Neuronal stem cell (in vitro differentiated cells): ENCODE measurements at regions not wholly inside any gene's neighbourhood (a gene's known extent, or its start where the extent isn't known, plus 50 kb on each side); places are given as distances from the start of the nearest gene placed in this dataset.
"Not testable (repeated sequence)": the region's sequence is repeated elsewhere in the genome, so short reads cannot be mapped to it uniquely, and the experiment has no call there.

Experiments used
- DNase-seq: peaks from one replicate; pipeline ENCODE4 v3.0.0-alpha.2; 2013; ENCODE audit warnings: low spot score
- H2AFZ ChIP-seq: one replicate; pipeline ENCODE4 v1.6.1; 2013; ENCODE audit warnings: mild to moderate bottlenecking, low read length, inconsistent platforms
- H2AK5ac ChIP-seq: 2 replicates; pipeline ENCODE4 v1.6.1; 2013; ENCODE audit warnings: low read depth, mild to moderate bottlenecking, inconsistent platforms, low read length, moderate library complexity, mixed read lengths
- H2BK120ac ChIP-seq: 2 replicates; pipeline ENCODE4 v1.6.1; 2013; ENCODE audit warnings: low read depth, mild to moderate bottlenecking, inconsistent platforms, low read length, moderate library complexity, mixed read lengths
- H2BK12ac ChIP-seq: one replicate; pipeline ENCODE4 v1.6.1; 2013; ENCODE audit warnings: low read length, inconsistent platforms
- H2BK15ac ChIP-seq: 2 replicates; pipeline ENCODE4 v1.6.1; 2013; ENCODE audit warnings: mild to moderate bottlenecking, low read length, inconsistent platforms, mixed read lengths
- H2BK5ac ChIP-seq: one replicate; pipeline ENCODE4 v1.6.1; 2013; ENCODE audit warnings: inconsistent platforms, mild to moderate bottlenecking, low read length, moderate library complexity
- H3K14ac ChIP-seq: one replicate; pipeline ENCODE4 v1.6.1; 2013; ENCODE audit warnings: low read length, inconsistent platforms
- H3K18ac ChIP-seq: 2 replicates; pipeline ENCODE4 v1.6.1; 2013; ENCODE audit warnings: low read length, inconsistent platforms
- H3K23ac ChIP-seq: 2 replicates; pipeline ENCODE4 v1.6.1; 2013; ENCODE audit warnings: low read depth, mild to moderate bottlenecking, mixed read lengths, low read length, inconsistent platforms; ENCODE audit not compliant: poor library complexity
- H3K27ac ChIP-seq: replicated peaks from 3 replicates; pipeline ENCODE4 v1.5.1; 2013; ENCODE audit warnings: low read length, inconsistent platforms
- H3K27me3 ChIP-seq, 3 experiments: 2 replicates each; pipeline ENCODE4 v1.6.1; 2013; ENCODE audit warnings: low read length in 3 of 3, mild to moderate bottlenecking in 2 of 3, inconsistent platforms in 1 of 3, low read depth in 1 of 3, mixed read lengths in 1 of 3, moderate library complexity in 1 of 3; ENCODE audit not compliant: control insufficient read depth in 3 of 3, insufficient read depth in 3 of 3
- H3K36me3 ChIP-seq, 2 donors: replicated peaks in 1 of 2; 2 replicates each; pipeline ENCODE4 v1.6.1; 2013; ENCODE audit warnings: low read length in 2 of 2; ENCODE audit not compliant: control insufficient read depth in 2 of 2, insufficient read depth in 2 of 2
- H3K4ac ChIP-seq: 2 replicates; pipeline ENCODE4 v1.6.1; 2013; ENCODE audit warnings: inconsistent platforms, mild to moderate bottlenecking, low read length, moderate library complexity
- H3K4me1 ChIP-seq, 2 donors: 1 replicate in 1 of 2; 2 replicates in 1 of 2; pipeline ENCODE4 v1.6.1; 2013; ENCODE audit warnings: low read length in 2 of 2, low read depth in 1 of 2; ENCODE audit not compliant: control insufficient read depth in 2 of 2, insufficient read depth in 1 of 2
- H3K4me2 ChIP-seq: one replicate; pipeline ENCODE4 v1.6.1; 2013; ENCODE audit warnings: mild to moderate bottlenecking, low read length, inconsistent platforms; ENCODE audit not compliant: insufficient read depth, poor library complexity, severe bottlenecking
- H3K4me3 ChIP-seq, 2 donors: 2 replicates each; pipeline ENCODE4 v1.5.1; 2013; ENCODE audit warnings: low read length in 2 of 2, mild to moderate bottlenecking in 2 of 2, inconsistent platforms in 1 of 2, moderate library complexity in 1 of 2
- H3K79me1 ChIP-seq: one replicate; pipeline ENCODE4 v1.6.1; 2013; ENCODE audit warnings: low read depth, mild to moderate bottlenecking, inconsistent platforms, low read length, moderate library complexity
- H3K9ac ChIP-seq: one replicate; pipeline ENCODE4 v1.6.1; 2013; ENCODE audit warnings: mild to moderate bottlenecking, low read depth, low read length, inconsistent platforms; ENCODE audit not compliant: poor library complexity
- H3K9me3 ChIP-seq, 2 donors: replicated peaks in 1 of 2; 2 replicates each; pipeline versions ENCODE3 to v1.6.1; 2013; ENCODE audit warnings: low read length in 2 of 2, mild to moderate bottlenecking in 2 of 2, inconsistent platforms in 1 of 2, low read depth in 1 of 2, mixed read lengths in 1 of 2, moderate library complexity in 1 of 2; ENCODE audit not compliant: control insufficient read depth in 2 of 2, insufficient read depth in 1 of 2
- H4K8ac ChIP-seq: one replicate; pipeline ENCODE4 v1.6.1; 2013; ENCODE audit warnings: low read depth, mild to moderate bottlenecking, inconsistent platforms, low read length, moderate library complexity
- H4K91ac ChIP-seq: one replicate; pipeline ENCODE4 v1.6.1; 2013; ENCODE audit warnings: low read length, low read depth, mild to moderate bottlenecking, inconsistent platforms; ENCODE audit not compliant: poor library complexity
- WGBS, 2 donors: extraction: QIAGEN DNeasy Blood & Tissue Kit; methylation state at CpG; one replicate each; pipeline ENCODE4 v1.1.7; 2013; ENCODE audit warnings: missing lambda C conversion rate in 2 of 2, mixed read lengths in 1 of 2; ENCODE audit not compliant: insufficient read length in 2 of 2, insufficient replicate concordance in 1 of 2; ENCODE audit errors: extremely low coverage in 2 of 2; 5-methylcytosine and 5-hydroxymethylcytosine counted together

GRCh38 chr12:46657453-46658411 lies 168.1 kb downstream of the SLC38A4 start:
- H3K9ac ChIP-seq: no peak overlapping the region
- no peak overlapping the region for H3K4me3 ChIP-seq
- H2BK120ac ChIP-seq: no peak overlapping the region
- no peak overlapping the region for H2AK5ac ChIP-seq
- H2BK15ac ChIP-seq: no peak overlapping the region
- H4K8ac ChIP-seq: no peak overlapping the region
- no peaks in the 10 kb centered on the region for H3K27me3 ChIP-seq
- no peaks in the 10 kb centered on the region for H3K9me3 ChIP-seq
- no peak overlapping the region for H3K27ac ChIP-seq
- no peak overlapping the region for H3K4me2 ChIP-seq
- H2BK12ac ChIP-seq: no peak overlapping the region
- peaks cover 3 to 8% of the 10 kb centered on the region in 2 donors for H3K4me1 ChIP-seq
- no peak for DNase-seq
- no peak overlapping the region for H3K18ac ChIP-seq
- H3K14ac ChIP-seq: no peak overlapping the region
- H3K4ac ChIP-seq: no peak overlapping the region
- H4K91ac ChIP-seq: no peak overlapping the region
- no peak overlapping the region for H2AFZ ChIP-seq
- no peak overlapping the region for H3K23ac ChIP-seq
- no peaks in the 10 kb centered on the region for H3K36me3 ChIP-seq
- WGBS, 2 donors: no CpG with 5 or more reads among the region's 4 CpGs
- no peaks in the 10 kb centered on the region for H3K79me1 ChIP-seq
- H2BK5ac ChIP-seq: no peak overlapping the region

GRCh38 chr12:46655984-46656383 lies 169.8 kb downstream of the SLC38A4 start:
- not testable (repeated sequence) for DNase-seq, H3K36me3 ChIP-seq, H3K9me3 ChIP-seq, H4K91ac ChIP-seq, H3K14ac ChIP-seq, H2AFZ ChIP-seq, H3K79me1 ChIP-seq, H3K4me2 ChIP-seq, H3K18ac ChIP-seq, H2BK15ac ChIP-seq, H3K4ac ChIP-seq, H4K8ac ChIP-seq, H3K23ac ChIP-seq, H3K27me3 ChIP-seq, H2BK120ac ChIP-seq, H3K4me3 ChIP-seq, H3K9ac ChIP-seq, H2BK12ac ChIP-seq, H2AK5ac ChIP-seq, H2BK5ac ChIP-seq, H3K4me1 ChIP-seq, H3K27ac ChIP-seq
- WGBS, 2 donors: no CpG with 5 or more reads among the region's 3 CpGs

GRCh38 chr12:46653311-46653710 lies 172.5 kb downstream of the SLC38A4 start:
- Histone ChIP-seq H2AK5ac (no peak overlapping the region), H3K14ac (no peak overlapping the region), H2BK120ac (no peak overlapping the region), H2BK12ac (no peak overlapping the region), H3K27me3 (no peaks in the 10 kb centered on the region), H2BK15ac (no peak overlapping the region), H2BK5ac (no peak overlapping the region), H3K79me1 (no peaks in the 10 kb centered on the region), H3K9ac (no peak overlapping the region), H3K4ac (no peak overlapping the region), H2AFZ (no peak overlapping the region), H3K23ac (no peak overlapping the region), H4K91ac (no peak overlapping the region), H3K27ac (no peak overlapping the region), H3K9me3 (no peaks in the 10 kb centered on the region), H3K36me3 (no peaks in the 10 kb centered on the region), H3K4me2 (no peak overlapping the region), H4K8ac (no peak overlapping the region), H3K4me3 (no peak overlapping the region), H3K18ac (no peak overlapping the region), H3K4me1 (peaks cover 0 to 4% of the 10 kb centered on the region in 2 donors)
- WGBS, 2 donors: no CpG with 5 or more reads among the region's 2 CpGs
- DNase-seq: no peak

GRCh38 chr12:46652692-46653091 lies 173.1 kb downstream of the SLC38A4 start:
- Histone ChIP-seq H3K36me3 (no peaks in the 10 kb centered on the region), H4K8ac (no peak overlapping the region), H3K27ac (no peak overlapping the region), H3K4ac (no peak overlapping the region), H3K9me3 (no peaks in the 10 kb centered on the region), H2AFZ (no peak overlapping the region), H4K91ac (no peak overlapping the region), H2BK120ac (no peak overlapping the region), H3K18ac (no peak overlapping the region), H2AK5ac (no peak overlapping the region), H3K14ac (no peak overlapping the region), H3K9ac (no peak overlapping the region), H3K27me3 (no peaks in the 10 kb centered on the region), H2BK12ac (no peak overlapping the region), H3K4me1 (no peaks in the 10 kb centered on the region), H3K79me1 (no peaks in the 10 kb centered on the region), H3K23ac (no peak overlapping the region), H3K4me3 (no peak overlapping the region), H2BK15ac (no peak overlapping the region), H3K4me2 (no peak overlapping the region), H2BK5ac (no peak overlapping the region)
- no peak for DNase-seq
